Muscle of leg (tissue), 3 donors: ENCODE measurements at regions not wholly inside any gene's neighbourhood (a gene's known extent, or its start where the extent isn't known, plus 50 kb on each side); places are given as distances from the start of the nearest gene placed in this dataset.
"Not testable (repeated sequence)": the region's sequence is repeated elsewhere in the genome, so short reads cannot be mapped to it uniquely, and the experiment has no call there.

Experiments
- DNase-seq: peaks from one replicate; pipeline ENCODE4 v3.0.0; 2013
- H3K27ac ChIP-seq: one replicate; pipeline ENCODE4 v1.5.1; 2013; ENCODE audit warnings: mild to moderate bottlenecking, low read length, control low read depth
- H3K27me3 ChIP-seq: one replicate; pipeline ENCODE4 v1.6.1; 2013; ENCODE audit warnings: low read length; ENCODE audit not compliant: control insufficient read depth, insufficient read depth
- H3K36me3 ChIP-seq: one replicate; pipeline ENCODE4 v1.6.1; 2013; ENCODE audit warnings: low read length; ENCODE audit not compliant: control insufficient read depth, insufficient read depth
- H3K4me1 ChIP-seq: one replicate; pipeline ENCODE4 v1.6.1; 2013; ENCODE audit warnings: low read length; ENCODE audit not compliant: control insufficient read depth, insufficient read depth
- H3K4me3 ChIP-seq: one replicate; pipeline ENCODE4 v1.5.1; 2013; ENCODE audit warnings: low read length, control low read depth
- H3K9me3 ChIP-seq: replicated peaks from 2 replicates; pipeline ENCODE4 v1.6.1; 2013; ENCODE audit warnings: low read depth, low read length; ENCODE audit not compliant: control insufficient read depth
- WGBS: methylation state at CpG from one replicate; pipeline ENCODE4 v1.1.5; 2013; ENCODE audit warnings: missing lambda C conversion rate; ENCODE audit not compliant: insufficient coverage; 5-methylcytosine and 5-hydroxymethylcytosine counted together

DNA sequence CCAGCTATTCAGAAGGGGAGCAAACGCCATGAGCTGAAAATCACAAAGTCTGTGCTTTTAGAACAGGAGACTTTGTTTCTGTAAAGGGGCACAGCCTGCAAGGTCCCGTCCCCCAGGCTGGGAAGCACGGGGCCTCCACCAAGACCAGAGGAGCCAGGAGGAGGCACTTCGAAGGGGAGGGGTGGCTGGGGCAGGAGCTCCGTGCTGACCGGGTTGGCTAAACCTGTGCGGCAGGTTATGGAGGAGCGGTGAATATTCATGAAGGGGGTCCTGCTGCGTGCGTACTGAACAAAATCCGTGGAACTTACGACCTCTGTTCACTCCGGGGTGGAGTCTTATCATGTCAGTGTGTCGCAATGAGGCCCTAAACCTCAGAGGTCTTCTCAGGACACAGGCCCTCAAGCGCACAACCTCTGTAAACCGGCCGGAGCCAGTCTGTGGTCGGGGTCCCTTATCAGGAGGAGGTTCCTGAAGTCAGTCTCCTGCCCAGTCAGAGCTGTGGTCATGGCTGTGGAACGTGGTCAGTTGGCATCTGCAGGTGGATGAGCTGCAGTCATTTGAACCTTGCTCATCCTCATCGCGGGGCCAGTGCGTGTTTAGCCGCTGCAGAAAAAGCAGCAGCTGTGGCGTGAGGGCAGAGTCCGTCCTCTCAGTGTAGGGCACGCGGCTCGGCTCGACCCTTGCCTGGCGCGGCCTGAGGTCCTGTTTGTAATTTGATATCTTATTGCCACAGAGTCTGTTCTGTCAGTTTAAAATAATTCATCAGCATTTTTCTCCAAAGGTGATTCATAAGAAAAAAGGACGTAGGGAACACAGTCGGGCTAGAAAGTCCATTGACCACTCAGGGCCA, 5507.7 kb upstream of the TPTE start:
- H3K4me1 ChIP-seq, DNase-seq, H3K27ac ChIP-seq, H3K9me3 ChIP-seq, H3K27me3 ChIP-seq, H3K4me3 ChIP-seq, H3K36me3 ChIP-seq: not testable (repeated sequence)
- WGBS = no CpG with 5 or more reads among the region's 33 CpGs

DNA sequence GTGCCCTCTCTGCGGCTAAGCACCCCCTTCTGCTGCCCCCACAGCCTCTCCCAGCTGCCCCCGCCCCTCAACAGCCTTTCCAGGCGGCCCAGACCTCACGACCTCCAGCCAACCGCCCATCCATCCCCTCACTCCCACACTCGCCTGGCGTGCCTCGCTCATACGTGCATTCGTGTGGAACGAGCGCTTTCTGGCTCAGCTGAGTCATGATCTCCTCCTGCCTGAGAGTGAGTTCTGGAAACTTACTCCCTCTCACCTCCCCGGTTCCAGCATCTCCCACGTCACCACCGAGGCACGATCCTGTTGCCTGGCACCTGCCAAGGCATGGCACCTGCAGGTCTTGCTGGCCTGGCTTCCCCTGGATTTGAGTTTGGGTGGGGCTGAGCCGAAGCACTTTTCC, 5506.2 kb upstream of the TPTE start:
- no CpG with 5 or more reads among the region's 17 CpGs for WGBS
- H3K27ac ChIP-seq, H3K27me3 ChIP-seq, H3K4me1 ChIP-seq, H3K36me3 ChIP-seq, DNase-seq, H3K4me3 ChIP-seq, H3K9me3 ChIP-seq: not testable (repeated sequence)

GRCh38 chr21:5019120-5019519, 5502.3 kb upstream of the TPTE start:
- not testable (repeated sequence) for H3K4me1 ChIP-seq, H3K4me3 ChIP-seq, H3K27ac ChIP-seq, H3K36me3 ChIP-seq, DNase-seq, H3K27me3 ChIP-seq, H3K9me3 ChIP-seq
- WGBS = no CpG with 5 or more reads among the region's 15 CpGs

GRCh38 chr21:5021815-5022214, 5499.6 kb upstream of the TPTE start:
- H3K9me3 ChIP-seq, H3K27ac ChIP-seq, H3K4me1 ChIP-seq, DNase-seq, H3K36me3 ChIP-seq, H3K4me3 ChIP-seq, H3K27me3 ChIP-seq: not testable (repeated sequence)
- no CpG with 5 or more reads among the region's 27 CpGs for WGBS

GRCh38 chr21:5022254-5022653, 5499.1 kb upstream of the TPTE start:
- H3K27me3 ChIP-seq, H3K4me1 ChIP-seq, H3K9me3 ChIP-seq, H3K36me3 ChIP-seq, DNase-seq, H3K4me3 ChIP-seq, H3K27ac ChIP-seq: not testable (repeated sequence)
- no CpG with 5 or more reads among the region's 52 CpGs for WGBS

DNA sequence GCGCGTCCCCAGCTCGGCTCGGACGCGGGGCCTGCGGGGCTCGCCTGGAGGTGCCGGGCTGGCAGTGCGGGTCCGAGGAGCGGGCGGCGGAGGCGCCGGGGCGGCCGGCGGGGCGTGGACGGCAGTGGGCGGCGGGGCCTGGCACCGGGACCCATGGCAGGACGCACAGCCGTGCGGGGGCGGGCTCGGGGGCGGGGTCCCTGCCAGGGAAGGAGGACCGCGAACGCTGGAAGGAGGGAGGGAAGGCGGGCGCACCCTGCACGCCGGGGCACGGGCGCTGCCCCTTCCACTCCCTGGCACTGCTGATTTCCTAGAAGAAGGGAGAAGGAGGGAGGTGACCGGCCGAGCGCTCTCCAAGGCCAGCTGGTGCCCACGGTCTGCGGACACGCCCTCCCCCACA, 5498.6 kb upstream of the TPTE start:
- H3K4me1 ChIP-seq, DNase-seq, H3K27me3 ChIP-seq, H3K36me3 ChIP-seq, H3K27ac ChIP-seq, H3K4me3 ChIP-seq, H3K9me3 ChIP-seq: not testable (repeated sequence)
- whole genome bisulfite sequencing = no CpG with 5 or more reads among the region's 45 CpGs

GRCh38 chr21:5035147-5035546, 5486.2 kb upstream of the TPTE start:
- H3K27ac ChIP-seq, DNase-seq, H3K27me3 ChIP-seq, H3K4me3 ChIP-seq, H3K9me3 ChIP-seq, H3K36me3 ChIP-seq, H3K4me1 ChIP-seq: not testable (repeated sequence)
- WGBS = no CpG with 5 or more reads among the region's 14 CpGs

DNA sequence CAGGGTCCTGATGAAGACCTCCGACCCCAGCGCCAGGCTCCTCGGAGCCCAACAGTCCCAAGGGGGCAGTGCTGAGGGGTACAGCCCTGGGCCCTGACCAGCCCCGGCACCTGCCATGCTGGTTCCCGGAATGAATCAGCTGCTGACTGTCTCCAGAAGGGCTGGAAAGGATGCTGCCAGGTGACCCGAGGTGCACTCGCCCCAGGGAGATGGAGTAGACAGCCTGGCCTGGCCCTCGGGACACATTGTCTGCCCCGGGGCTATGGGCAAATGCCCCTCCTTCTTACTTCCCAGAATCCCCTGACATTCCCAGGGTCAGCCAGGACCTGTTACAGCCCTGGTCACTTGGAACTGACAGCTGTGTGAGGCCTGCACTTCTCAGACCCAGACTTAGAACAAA, 5485.8 kb upstream of the TPTE start:
- not testable (repeated sequence) for H3K27me3 ChIP-seq, H3K27ac ChIP-seq, DNase-seq, H3K36me3 ChIP-seq, H3K9me3 ChIP-seq, H3K4me1 ChIP-seq, H3K4me3 ChIP-seq
- no CpG with 5 or more reads among the region's 9 CpGs for WGBS

DNA sequence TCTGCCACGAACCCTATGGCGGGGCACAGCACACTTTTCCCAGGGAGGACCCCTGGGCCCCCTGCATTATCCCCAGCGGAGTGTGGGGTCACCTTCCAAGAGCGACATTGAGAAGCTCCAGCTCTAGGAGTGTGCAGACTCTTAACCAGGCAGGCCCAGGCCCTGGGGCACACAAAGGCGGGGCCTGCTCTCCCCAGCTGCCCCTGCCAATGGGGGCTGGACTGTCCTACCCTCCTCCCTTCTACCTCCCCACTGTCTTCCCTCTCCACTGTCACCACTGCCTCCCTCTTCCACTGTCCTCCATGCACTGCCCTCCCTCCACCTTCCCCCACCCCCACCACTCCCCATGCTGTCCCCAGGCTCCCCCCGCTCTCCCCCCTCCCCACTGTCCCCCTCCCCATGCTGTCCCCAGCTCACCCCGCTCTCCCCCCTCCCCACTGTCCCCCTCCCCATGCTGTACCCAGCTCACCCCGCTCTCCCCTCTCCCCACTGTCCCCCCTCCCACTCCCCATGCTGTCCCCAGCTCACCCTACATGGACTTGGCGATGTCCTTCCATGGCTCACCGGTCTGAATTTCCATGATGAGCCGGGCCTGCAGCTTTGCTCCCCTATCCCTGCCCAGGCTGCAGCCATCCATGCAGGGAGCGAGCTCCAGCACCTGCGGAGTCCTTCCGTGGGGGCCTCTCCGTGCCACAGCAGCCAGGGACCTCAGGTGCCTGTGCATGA, 5483.6 kb upstream of the TPTE start:
- no CpG with 5 or more reads among the region's 15 CpGs for WGBS
- not testable (repeated sequence) for H3K27me3 ChIP-seq, DNase-seq, H3K9me3 ChIP-seq, H3K27ac ChIP-seq, H3K36me3 ChIP-seq, H3K4me3 ChIP-seq, H3K4me1 ChIP-seq

- H3K9me3 ChIP-seq, H3K27ac ChIP-seq, H3K27me3 ChIP-seq, H3K36me3 ChIP-seq, H3K4me3 ChIP-seq, H3K4me1 ChIP-seq, DNase-seq: not testable (repeated sequence)
- WGBS = no CpG with 5 or more reads among the region's 5 CpGs
These were observed 5481.5 kb upstream of the TPTE start for GRCh38 chr21:5039926-5040325.
